T-helper 2 cell (primary cell): ENCODE measurements at regions not wholly inside any gene's neighbourhood (a gene's known extent, or its start where the extent isn't known, plus 50 kb on each side); places are given as distances from the start of the nearest gene placed in this dataset.

Experiments
- DNase-seq, 5 experiments: peaks; one replicate each; pipeline versions ENCODE4 v3.0.0 to v3.0.0-alpha.2; 2012 to 2022

DNA sequence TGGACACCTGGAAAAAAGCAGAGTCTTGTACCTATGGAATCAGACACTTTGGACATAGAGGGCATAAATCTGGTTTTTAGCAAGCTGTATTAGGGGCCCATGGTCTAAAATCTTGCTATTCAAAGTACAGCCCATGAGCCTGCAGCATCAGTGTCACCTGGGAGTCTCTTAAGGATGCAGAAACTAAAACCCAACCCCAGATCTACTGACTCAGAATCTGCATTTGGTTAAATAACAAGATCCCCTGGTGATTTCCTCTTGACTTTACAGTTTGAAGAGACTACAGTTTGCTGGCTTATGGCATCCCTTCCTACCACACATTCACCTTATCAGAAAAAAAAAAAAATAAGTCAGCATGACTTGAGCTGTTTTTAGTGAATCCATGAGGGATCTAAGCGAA is 74.9 kb upstream of the NR2F2 start:
- DNase-seq: no peak

DNA sequence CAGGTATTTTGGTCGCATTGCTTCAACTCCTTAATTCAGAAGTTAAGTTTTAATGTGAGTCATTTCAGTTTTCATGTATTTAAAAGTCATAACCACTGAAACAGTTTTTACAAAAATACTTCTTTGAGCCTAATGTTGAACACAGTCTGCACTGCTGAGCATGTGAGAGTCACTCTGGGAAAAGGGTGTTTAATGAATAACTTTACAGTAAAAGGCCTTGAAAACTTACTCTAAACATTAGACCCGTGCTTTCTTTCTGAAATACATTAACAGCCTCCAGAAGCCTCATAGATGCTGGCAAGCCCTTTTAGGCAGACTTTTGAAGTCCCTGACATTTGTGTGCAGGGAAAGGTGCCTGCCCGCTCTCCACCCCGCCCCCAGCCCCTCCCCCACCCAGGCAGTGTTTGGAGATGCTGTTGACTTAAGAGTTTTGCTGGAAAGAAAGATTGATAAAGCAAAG is 68.9 kb upstream of the NR2F2 start:
- DNase-seq: no peak

DNA sequence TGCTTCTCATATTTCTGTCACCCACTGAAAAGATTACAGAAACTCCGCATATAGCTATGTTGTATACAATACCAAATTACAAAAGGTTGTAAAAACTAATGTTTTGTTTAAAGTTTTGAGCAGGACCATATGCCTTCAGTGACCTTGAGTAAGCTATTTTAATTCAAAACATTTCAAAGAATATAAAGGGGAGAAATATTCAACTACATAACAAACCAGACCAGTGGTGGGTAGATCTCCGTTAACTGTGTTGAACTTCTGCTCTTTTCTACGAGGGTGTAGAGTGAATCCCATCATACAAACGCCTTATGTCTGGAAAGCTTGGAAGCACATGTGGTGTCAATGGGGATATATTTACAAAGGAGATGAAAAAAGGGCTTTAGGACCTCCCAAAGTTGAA is 68.4 kb upstream of the NR2F2 start:
- no peak for DNase-seq

DNA sequence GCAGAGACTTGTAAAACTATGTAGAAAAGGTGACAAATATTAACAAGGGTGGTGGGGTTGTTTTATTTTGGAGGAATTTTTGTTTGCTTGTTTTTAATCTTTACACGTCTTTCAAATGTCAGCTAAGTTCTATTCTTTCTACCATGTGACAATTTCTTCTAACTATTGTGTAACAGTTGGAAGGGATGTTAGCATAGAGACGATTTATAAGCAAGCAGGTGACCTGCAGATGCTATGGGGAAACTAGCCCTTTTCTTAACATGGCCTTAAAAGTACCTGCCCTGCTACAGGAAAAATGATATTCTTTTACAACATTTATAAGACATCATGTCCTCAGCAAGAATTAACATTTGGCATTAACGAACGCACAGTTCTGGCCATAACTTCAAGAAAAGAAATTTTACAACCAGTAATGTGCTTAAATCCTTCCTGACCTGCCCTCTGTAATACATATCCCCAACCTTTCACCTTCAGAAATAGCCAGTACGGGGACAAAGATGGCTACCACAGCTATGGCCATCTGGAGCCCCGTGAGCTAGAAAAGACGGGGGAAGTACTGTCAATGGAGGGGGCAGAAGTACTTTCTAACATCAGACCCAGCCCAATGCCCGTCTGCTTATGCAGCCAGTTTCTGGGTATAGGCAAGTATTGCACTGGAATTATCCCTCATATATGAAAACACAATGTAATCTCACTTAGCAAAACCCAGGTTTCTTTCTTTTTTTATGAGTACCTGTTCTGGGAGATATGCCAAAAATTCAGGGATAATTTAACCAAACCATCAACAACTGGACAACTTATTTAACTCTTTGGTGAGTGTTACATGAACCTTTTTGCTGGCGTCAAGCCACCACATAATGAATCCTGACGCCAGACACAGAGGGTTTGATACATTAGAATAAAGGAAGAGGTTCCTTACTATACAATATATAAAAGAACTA is 67.7 kb upstream of the NR2F2 start:
- DNase-seq: no peak

DNA sequence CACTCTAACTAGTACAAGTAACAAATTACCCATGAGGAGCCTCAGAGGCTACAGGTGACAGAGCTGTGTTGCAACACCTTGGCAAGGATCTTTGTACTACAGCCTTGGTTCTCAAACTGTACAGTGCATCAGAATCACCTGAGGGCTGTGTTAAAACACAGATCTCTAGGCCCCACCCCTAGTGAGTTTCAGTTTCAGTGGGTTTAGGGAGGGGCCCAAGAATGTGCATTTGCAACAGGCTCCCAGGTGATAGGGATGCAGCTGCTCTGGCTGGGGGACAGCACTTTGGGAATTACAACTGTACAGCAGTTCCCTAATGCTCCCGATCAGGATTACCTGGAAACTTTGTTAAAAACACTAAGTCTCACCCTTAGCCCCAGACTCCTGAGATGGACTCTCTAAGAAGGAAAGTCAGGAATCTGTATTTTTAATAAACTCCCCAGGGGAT is 66.1 kb upstream of the NR2F2 start:
- no peak for DNase-seq

DNA sequence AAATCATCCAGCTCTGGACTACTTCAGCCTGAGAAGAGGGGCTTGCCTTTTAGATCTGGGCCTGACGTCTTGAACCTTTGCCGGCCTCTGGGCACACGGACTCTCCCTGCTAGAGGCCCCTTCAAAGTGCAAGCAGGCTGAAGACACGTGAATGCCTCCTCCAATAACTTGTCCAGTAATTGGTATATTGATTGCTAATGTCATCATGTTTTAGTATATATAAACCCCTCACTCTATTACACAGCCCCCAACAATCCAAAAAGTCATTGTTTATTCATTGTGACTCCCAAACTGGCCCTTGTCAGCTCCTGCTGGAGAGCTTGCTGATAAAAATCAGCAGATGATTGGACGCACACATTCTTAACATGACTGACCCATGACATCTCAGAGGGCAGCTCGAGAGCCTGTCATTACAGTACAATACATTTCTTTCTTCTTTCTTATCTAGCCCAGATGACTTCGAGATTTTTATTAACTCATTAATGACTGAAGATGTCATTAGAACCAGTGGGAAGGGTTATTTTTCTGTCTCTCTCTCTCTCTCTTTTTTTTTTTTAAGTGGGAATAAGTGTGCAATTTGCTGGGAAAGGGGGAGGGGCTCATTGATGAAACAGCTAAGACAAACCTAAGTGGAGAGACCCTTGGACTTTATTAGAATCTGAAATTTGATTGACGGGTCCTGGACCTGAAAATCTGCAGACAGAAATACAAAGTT is 65.5 kb upstream of the NR2F2 start:
- no peak for DNase-seq

DNA sequence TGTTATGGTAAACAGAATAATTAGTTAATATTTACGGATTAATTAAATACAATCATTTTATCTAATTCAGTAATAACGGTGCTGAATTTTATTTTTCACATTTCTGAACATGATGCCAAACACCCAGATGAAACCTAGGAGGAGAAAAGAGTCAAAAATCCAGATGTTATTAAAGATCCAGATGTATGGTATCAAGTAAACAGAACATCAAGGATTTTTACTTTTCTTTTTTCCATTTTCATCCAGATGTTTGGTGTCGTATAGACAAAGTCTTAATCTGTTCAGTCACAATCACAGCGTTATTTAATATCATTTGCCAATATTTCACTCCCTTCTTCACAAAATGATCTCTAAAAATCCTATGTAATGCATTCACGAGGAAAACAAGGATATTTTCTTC is 64.0 kb upstream of the NR2F2 start:
- DNase-seq: no peak

DNA sequence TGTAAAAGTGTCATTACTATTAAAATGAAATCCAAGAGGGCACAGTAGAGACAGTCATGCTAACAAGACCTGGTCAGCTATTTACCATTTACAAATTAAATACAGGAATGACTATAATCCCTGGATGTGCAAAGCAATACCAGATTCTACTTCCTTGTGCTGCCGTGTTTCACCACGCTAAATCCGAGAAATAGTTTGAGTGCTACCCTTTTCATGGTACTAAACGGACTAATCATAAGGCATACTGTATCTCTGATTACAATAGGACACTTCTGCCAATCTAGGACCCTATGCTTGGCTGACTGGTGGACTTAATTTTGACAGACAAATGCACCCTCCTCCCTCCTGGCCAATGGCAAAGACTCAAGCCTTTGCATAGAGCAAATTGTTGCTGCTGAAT is 63.0 kb upstream of the NR2F2 start:
- no peak for DNase-seq

DNA sequence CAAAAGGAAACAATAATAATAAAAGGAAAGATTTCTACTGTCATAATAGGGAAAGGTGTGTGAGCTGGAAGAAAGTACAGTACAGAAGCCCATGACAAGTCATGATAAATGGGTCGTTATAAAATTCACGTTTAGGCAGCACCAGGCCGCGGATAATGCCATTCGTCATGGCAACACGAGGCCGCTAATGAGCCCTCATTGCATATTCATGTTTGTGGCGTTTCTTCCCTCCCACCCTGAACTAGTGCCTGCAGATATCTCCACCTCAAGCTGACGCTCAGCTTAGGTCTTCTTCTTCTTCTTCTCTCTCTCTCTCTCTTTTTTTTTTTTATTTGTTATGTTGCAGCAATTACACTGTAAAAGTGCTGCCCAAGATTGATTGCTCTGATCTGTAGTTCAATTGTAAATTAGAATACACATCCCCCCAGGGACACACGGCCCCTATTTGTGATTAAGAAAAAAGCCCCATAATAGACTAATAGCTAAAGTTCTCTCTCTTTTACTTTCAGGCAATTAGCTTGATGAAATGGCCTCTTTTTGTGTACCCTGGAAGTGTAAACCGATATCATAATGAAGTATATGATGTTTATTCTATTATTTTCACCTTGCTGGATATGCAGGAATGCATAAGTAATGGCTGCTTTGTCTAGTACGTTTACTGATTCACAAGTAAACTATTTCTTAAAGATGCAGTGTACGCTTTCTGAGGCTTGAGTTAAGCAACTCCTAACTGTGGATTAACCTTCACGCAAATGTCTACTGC is 61.9 kb upstream of the NR2F2 start:
- no peak for DNase-seq

DNA sequence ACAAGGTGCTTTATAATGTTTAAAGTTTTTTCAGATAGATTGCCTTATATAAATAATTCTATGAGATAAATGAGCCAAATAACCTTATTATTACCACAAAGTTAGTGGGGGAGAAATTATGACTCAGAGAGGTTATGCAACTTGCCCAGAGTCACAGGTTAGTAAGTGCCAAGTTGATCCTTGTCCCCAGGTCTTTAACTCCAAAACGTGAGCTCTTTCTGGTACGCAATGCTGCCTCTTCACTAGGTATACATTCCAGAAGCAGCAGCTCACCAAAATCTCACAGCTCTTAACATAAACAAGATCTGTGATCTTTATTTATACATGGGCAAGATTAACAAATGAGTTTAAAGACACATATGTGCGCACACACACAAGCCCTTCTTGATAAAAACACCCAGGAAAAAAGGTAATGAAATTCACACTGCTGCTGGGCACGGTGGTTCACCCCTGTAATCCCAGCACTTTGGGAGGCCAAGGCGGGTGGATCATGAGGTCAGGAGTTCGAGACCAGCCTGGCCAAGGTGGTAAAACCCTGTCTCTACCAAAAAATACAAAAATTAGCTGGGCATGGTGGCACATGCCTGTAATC is 59.8 kb upstream of the NR2F2 start:
- no peak for DNase-seq

DNA sequence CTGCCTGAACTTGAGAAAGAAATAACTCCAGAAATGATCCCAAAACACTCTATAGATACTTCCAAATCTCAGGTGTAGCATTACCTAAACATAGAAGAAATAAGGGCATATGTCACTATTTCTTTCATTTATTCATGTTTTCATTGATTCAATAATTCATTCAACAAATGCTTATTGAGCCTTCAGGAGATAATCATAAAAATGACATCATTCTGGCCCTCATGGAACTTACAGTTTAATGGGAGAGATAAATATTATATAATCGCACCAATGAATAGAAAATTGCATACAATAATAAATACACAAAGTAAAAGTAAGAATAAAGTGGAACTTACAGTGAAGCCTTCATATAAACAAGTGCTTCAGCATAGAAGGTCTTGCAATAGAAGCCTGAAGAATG is 58.1 kb upstream of the NR2F2 start:
- DNase-seq: no peak

DNA sequence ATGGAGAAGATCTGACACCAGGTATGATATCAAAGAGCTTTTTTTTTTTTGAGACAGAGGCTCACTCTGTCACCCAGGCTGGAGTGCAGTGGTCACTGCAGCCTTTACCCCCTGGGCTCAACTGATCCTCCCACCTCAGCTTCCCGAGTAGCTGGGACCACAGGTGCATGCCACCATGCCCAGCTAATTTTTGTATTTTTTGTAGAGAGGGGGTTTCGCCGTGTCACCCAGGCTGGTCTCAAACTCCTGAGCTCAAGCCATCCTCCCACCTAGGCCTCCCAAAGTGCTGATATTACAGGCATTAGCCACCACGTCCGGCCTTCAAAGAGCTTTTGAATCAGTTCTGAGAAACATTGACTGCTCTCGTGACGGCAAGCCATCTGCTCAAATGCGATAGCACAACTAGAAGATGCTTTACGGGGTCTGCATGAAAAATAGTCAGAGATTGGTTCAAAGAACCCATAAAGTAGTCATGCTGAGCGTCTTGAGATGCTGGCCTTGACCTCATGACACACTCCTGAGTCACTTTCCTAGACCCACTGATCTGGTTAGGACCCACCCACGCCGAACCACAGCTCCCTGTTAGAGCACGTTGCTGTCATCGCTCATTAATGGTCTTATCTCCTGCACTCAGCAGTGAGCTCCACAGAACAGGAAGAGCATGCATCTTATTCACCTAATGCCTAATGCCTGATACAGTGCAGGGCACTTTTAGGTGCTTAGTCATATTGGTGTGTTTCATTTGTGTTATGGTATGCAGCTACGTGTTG is 57.0 kb upstream of the NR2F2 start:
- no peak for DNase-seq

DNA sequence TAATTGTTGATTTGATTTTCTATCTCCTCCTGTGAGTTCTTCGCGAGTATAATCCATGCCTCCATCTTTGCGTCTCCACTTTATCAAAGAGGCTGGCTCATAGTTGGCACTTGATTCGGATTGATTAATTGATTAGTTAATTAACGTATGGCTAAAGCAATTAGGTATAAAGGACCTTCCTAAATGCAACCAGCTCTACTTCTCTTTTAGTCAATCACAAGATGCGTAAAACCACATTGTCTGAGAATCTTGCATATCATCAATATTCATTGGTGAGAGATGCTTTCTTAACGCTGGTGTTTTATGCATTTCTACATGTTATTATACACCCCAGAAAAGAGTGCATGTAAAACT is 56.4 kb upstream of the NR2F2 start:
- no peak for DNase-seq

DNA sequence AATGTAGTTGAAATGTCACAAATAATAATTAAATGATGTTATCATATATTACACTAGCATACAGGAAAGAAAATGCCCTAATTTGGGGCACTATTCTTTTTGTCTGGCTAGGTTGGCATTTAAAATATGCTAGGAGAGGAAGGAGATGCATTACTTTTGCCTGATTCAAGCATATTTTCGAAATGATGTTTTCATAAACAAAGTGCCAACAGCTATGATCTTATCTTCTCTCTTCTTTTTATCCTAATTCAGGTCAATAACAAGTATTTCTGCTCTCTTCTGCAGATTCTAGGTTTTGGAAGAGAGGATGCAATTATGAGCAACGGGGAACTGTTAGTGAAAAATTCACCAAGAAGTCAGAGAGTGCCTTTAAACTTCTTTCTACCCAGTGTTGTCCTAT is 55.8 kb upstream of the NR2F2 start:
- no peak for DNase-seq

DNA sequence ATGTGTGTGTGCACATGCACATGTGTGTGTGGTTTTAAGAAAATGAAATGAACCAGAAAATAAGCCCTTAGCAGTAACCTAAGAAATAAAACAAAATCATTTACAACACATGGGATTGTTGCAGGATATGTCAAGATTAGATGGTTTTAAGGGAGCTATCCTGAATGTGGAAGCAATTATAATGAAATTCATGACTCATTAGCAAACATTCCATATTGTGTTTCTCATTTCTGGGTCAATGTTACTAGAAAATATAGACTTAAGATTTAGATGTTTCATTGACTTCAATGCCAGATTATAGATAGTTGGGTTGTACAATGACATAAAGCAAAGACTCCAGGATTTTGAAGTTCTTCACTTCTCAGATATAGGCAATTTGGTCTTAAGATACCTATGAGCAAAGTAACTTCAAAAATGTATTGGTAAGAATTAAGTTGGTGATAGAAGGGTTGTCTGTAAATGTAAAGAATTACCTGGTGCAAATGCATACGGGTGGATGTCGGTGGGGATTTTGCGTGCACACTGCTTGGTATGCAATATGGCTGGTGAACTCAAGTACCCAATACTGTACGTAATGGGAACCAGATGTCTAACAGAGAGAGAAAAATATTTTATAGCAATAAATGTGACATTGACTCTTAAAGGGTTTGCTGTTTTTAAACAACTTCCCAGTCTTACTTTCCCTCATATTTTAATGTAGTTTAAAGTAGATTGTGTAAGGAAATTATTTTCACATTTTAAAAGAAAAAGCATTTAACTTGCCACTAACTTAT is 53.9 kb upstream of the NR2F2 start:
- DNase-seq: no peak
